HFFc6 (cell line): ENCODE measurements at regions not wholly inside any gene's neighbourhood (a gene's known extent, or its start where the extent isn't known, plus 50 kb on each side); places are given as distances from the start of the nearest gene placed in this dataset.

Experiments used
- DNase-seq: peaks from one replicate; pipeline ENCODE4 v3.0.0-alpha.2; 2018
- H3K27ac Mint-ChIP-seq: 2 replicates; pipeline ENCODE4 v1.8.0; 2020; ENCODE audit warnings: mild to moderate bottlenecking, mixed read lengths
- H3K27me3 Mint-ChIP-seq: 2 replicates; pipeline ENCODE4 v1.8.0; 2021; ENCODE audit warnings: mild to moderate bottlenecking, moderate library complexity, mixed read lengths; ENCODE audit not compliant: insufficient read depth
- H3K36me3 Mint-ChIP-seq: 2 replicates; pipeline ENCODE4 v1.8.0; 2021; ENCODE audit warnings: low read depth, mixed read lengths
- H3K4me1 Mint-ChIP-seq: 2 replicates; pipeline ENCODE4 v1.8.0; 2020; ENCODE audit warnings: low read depth, mixed read lengths
- H3K4me3 Mint-ChIP-seq: 2 replicates; pipeline ENCODE4 v1.8.0; 2020; ENCODE audit warnings: mild to moderate bottlenecking, moderate library complexity, mixed read lengths
- H3K9me3 Mint-ChIP-seq: 2 replicates; pipeline ENCODE4 v1.8.0; 2020; ENCODE audit warnings: mild to moderate bottlenecking, mixed read lengths
- CTCF ChIP-seq: fragments of 200-600 bp; sonication (generic); IDR thresholded peaks from 2 replicates; pipeline ENCODE4 v1.5.0; 2021; ENCODE audit warnings: antibody characterized with exemption, mild to moderate bottlenecking

- Mint-ChIP-seq H3K4me1 (no peaks in the 10 kb centered on the region), H3K27ac (no peak overlapping the region), H3K27me3 (peaks cover 1% of the 10 kb centered on the region; the same call in 1 of the 2 replicates), H3K36me3 (no peaks in the 10 kb centered on the region), H3K9me3 (peaks cover 30% of the 10 kb centered on the region), H3K4me3 (no peak overlapping the region)
- DNase-seq = no peak
- no peak for TF ChIP-seq CTCF
Observed at GRCh38 chr9:90046317-90046861, 441.6 kb downstream of the GADD45G start.

DNA sequence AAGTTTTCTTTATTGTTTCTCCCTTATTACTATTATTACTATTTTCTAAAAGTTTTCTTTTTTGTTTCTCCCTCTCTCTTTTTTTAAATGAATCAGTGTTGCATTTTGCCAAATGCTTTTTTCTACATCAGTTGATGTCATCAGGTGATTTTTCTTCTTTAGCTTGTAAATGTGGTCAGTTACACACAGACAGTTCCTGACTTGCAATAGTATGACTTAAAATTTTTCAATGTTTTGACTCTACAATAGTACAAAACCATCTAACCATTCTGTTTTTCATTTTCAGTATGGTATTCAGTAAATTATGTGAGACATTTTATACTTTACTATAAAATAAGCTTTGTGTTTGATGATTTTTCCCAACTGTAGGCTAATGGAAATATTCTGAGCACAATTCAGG is 443.0 kb downstream of the GADD45G start:
- Mint-ChIP-seq H3K36me3 (no peaks in the 10 kb centered on the region), H3K4me1 (no peaks in the 10 kb centered on the region), H3K9me3 (peaks cover 33% of the 10 kb centered on the region), H3K4me3 (no peak overlapping the region), H3K27me3 (peaks cover 1% of the 10 kb centered on the region; the same call in 1 of the 2 replicates), H3K27ac (no peak overlapping the region)
- no peak for DNase-seq
- TF ChIP-seq CTCF = no peak

DNA sequence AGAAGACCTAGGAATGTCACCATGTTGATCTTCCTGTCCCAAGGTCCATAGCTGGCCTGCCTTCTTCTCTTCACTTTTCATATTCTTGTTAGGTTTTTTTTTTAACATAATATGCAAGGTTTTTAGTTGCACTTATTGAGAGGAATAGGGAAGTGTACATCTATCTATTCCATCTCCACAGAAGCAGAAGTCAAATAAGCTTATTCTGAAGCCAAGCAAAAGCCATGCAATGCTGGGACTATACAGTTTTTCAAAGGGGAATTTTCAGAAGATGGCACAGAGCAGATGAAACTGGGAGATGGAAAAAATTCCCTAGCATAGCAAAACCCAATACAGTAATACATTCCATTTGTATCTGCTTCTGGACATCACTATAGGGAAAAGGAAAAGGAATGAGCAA is 447.6 kb downstream of the GADD45G start:
- no peaks in the 10 kb centered on the region; the same call in 1 of the 2 replicates for H3K27me3 Mint-ChIP-seq

DNA sequence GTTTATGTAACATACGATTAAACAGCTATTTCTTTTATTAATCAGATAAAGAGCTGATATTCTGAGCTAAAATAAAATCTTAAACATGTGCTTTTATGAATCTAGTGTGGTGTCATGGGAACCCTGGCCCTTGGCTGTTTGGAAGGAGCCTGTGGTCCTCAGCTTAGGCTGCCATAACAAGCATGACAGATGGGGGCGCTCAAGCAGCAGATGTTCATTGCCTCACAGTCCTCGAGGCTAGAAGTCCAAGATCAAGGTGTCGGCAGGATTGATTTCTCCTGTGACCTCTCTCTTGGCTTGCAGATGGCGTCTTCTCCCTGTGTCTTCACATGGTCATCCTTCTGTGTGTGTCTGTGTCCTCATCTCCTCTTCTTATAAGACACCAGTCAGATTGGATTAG is 448.2 kb downstream of the GADD45G start:
- Mint-ChIP-seq H3K27me3 (no peaks in the 10 kb centered on the region; the same call in 1 of the 2 replicates), H3K27ac (no peak overlapping the region), H3K4me1 (no peaks in the 10 kb centered on the region), H3K9me3 (peaks cover 58% of the 10 kb centered on the region), H3K36me3 (no peaks in the 10 kb centered on the region), H3K4me3 (no peak overlapping the region)
- TF ChIP-seq CTCF = peak; percentile 19; the same call in 1 of the 2 replicates
- DNase-seq = no peak

More for the DNA sequence above, 447.6 kb downstream of the GADD45G start:
- TF ChIP-seq CTCF = no peak
- DNase-seq = no peak
- peaks cover 51% of the 10 kb centered on the region for H3K9me3 Mint-ChIP-seq
- H3K36me3 Mint-ChIP-seq = no peaks in the 10 kb centered on the region
- H3K27ac Mint-ChIP-seq = no peak overlapping the region
- no peaks in the 10 kb centered on the region for H3K4me1 Mint-ChIP-seq
- no peak overlapping the region for H3K4me3 Mint-ChIP-seq

DNA sequence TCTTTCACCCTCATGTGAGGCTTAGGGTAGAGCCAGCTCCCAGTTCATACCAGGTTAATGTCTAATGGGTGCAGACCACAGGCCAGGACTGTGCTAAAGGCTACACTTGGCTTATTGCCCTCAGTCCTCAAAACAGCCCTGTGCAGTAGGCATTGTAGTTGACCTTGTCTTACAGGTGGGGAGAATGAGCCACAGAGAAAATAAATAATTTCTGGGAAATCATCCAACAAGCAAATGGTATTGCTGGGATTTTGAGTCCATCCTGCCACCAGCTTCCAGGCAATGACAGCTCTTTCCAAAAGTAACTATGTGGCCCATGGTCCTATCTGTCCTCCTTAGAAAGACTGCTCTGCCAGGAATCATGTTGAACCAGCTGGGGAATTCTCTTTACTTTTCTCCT is 450.0 kb downstream of the GADD45G start:
- Mint-ChIP-seq H3K27me3 (no peaks in the 10 kb centered on the region; the same call in 1 of the 2 replicates), H3K4me3 (no peak overlapping the region), H3K4me1 (no peaks in the 10 kb centered on the region), H3K36me3 (no peaks in the 10 kb centered on the region), H3K9me3 (peaks cover 76% of the 10 kb centered on the region), H3K27ac (no peak overlapping the region)
- TF ChIP-seq CTCF = no peak
- DNase-seq = no peak

DNA sequence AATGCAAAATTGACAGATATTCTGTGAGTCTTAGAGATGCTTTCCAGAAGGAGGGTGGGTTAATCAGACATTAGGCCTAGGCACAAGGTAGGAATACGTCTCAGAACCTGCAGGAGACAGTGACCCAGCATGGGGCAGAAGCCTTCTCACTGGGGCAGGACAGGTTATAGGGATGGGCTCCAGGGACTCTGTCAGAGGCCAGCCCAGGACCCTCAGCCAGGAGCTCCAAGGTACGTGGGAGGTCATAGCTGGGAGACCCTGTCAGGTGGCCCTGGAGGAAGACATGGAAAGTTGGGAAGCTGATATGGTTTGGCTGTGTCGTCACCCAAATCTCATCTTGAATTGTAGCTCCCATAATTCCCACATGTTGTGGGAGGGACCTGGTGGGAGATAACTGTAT is 450.4 kb downstream of the GADD45G start:
- TF ChIP-seq CTCF = no peak
- no peak for DNase-seq
- no peaks in the 10 kb centered on the region; the same call in 1 of the 2 replicates for H3K27me3 Mint-ChIP-seq
- H3K9me3 Mint-ChIP-seq = peaks cover 80% of the 10 kb centered on the region
- H3K4me3 Mint-ChIP-seq = no peak overlapping the region
- no peak overlapping the region for H3K27ac Mint-ChIP-seq
- no peaks in the 10 kb centered on the region for H3K4me1 Mint-ChIP-seq
- H3K36me3 Mint-ChIP-seq = no peaks in the 10 kb centered on the region
